ENCODE measurements at regions not wholly inside any gene's neighbourhood (a gene's known extent, or its start where the extent isn't known, plus 50 kb on each side); places are given as distances from the start of the nearest gene placed in this dataset.

- H3K4me3 ChIP-seq (ENCODE audit: low read depth, low read length, poor library complexity, severe bottlenecking), result no peak overlapping the region
- H3K36me3 ChIP-seq (ENCODE audit: insufficient read depth, low read length, poor library complexity, severe bottlenecking), result no peaks in the 10 kb centered on the region
- ChIA-PET POLR2A (ENCODE audit: low non-redundant PET) (interaction anchor here (0.7 kb wide), 1 partner anchor 117 kb away, joined by 9 read pairs; no protein-coding TSS in a partner anchor), CTCF (no interaction called here)
- no peak for TF ChIP-seq CTCF (conservative IDR thresholded peaks at IDR 0.05; ENCODE audit: low read depth, low read length)
- TF ChIP-seq EZH2 (IDR thresholded peaks at IDR 0.05; ENCODE audit: borderline replicate concordance, low read depth, low read length, poor library complexity, severe bottlenecking), result no peak
- H3K9me3 ChIP-seq (ENCODE audit: low read depth, low read length, poor library complexity, severe bottlenecking), result peaks cover under 1% of the 10 kb centered on the region
- no peak for DNase-seq (ENCODE audit: low spot score)
- no peaks in the 10 kb centered on the region for H3K27me3 ChIP-seq (replicated peaks; ENCODE audit: insufficient read depth, low read depth, low read length, poor library complexity)
- intact Hi-C loops (cut with micrococcal nuclease; ENCODE audit: unreplicated experiment), result no loop called here
- peaks cover 10% of the 10 kb centered on the region for H3K4me1 ChIP-seq (ENCODE audit: insufficient read depth, low read length, poor library complexity, severe bottlenecking)
- no peak overlapping the region for H3K27ac ChIP-seq (ENCODE audit: low read depth, low read length, poor library complexity, severe bottlenecking)
- BruUV-seq (replicated peaks), result no TSS peak
Measured at GRCh38 chr14:87286826-87287225, 706.2 kb downstream of the GALC start.

- H3K4me3 ChIP-seq (ENCODE audit: low read depth, low read length, poor library complexity, severe bottlenecking), result no peak overlapping the region
- no peaks in the 10 kb centered on the region for H3K9me3 ChIP-seq (ENCODE audit: low read depth, low read length, poor library complexity, severe bottlenecking)
- intact Hi-C loops (cut with micrococcal nuclease; ENCODE audit: unreplicated experiment), result no loop called here
- no peak overlapping the region for H3K27ac ChIP-seq (ENCODE audit: low read depth, low read length, poor library complexity, severe bottlenecking)
- ChIA-PET POLR2A (ENCODE audit: low non-redundant PET) (no interaction called here), CTCF (no interaction called here)
- DNase-seq (ENCODE audit: low spot score), result no peak
- no peaks in the 10 kb centered on the region for H3K27me3 ChIP-seq (replicated peaks; ENCODE audit: insufficient read depth, low read depth, low read length, poor library complexity)
- peaks cover 10% of the 10 kb centered on the region for H3K4me1 ChIP-seq (ENCODE audit: insufficient read depth, low read length, poor library complexity, severe bottlenecking)
- TF ChIP-seq CTCF (conservative IDR thresholded peaks at IDR 0.05; ENCODE audit: low read depth, low read length) (no peak), EZH2 (IDR thresholded peaks at IDR 0.05; ENCODE audit: borderline replicate concordance, low read depth, low read length, poor library complexity, severe bottlenecking) (no peak)
- H3K36me3 ChIP-seq (ENCODE audit: insufficient read depth, low read length, poor library complexity, severe bottlenecking), result no peaks in the 10 kb centered on the region
- BruUV-seq (replicated peaks), result no TSS peak
Measured at GRCh38 chr14:87286191-87286590, 706.8 kb downstream of the GALC start.

GRCh38 chr14:87285506-87285905 lies 707.5 kb downstream of the GALC start:
- H3K27me3 ChIP-seq (replicated peaks; ENCODE audit: insufficient read depth, low read depth, low read length, poor library complexity), result no peaks in the 10 kb centered on the region
- no peak overlapping the region for H3K4me3 ChIP-seq (ENCODE audit: low read depth, low read length, poor library complexity, severe bottlenecking)
- no peaks in the 10 kb centered on the region for H3K9me3 ChIP-seq (ENCODE audit: low read depth, low read length, poor library complexity, severe bottlenecking)
- TF ChIP-seq CTCF (conservative IDR thresholded peaks at IDR 0.05; ENCODE audit: low read depth, low read length), result no peak
- no peak for TF ChIP-seq EZH2 (IDR thresholded peaks at IDR 0.05; ENCODE audit: borderline replicate concordance, low read depth, low read length, poor library complexity, severe bottlenecking)
- intact Hi-C loops (cut with micrococcal nuclease; ENCODE audit: unreplicated experiment), result no loop called here
- peak; percentile 36 for DNase-seq (ENCODE audit: low spot score)
- H3K27ac ChIP-seq (ENCODE audit: low read depth, low read length, poor library complexity, severe bottlenecking), result no peak overlapping the region
- ChIA-PET POLR2A (ENCODE audit: low non-redundant PET) (no interaction called here), CTCF (no interaction called here)
- no TSS peak for BruUV-seq (replicated peaks)
- no peaks in the 10 kb centered on the region for H3K36me3 ChIP-seq (ENCODE audit: insufficient read depth, low read length, poor library complexity, severe bottlenecking)
- H3K4me1 ChIP-seq (ENCODE audit: insufficient read depth, low read length, poor library complexity, severe bottlenecking), result peaks cover 10% of the 10 kb centered on the region
